ENCODE measurements at regions not wholly inside any gene's neighbourhood (a gene's known extent, or its start where the extent isn't known, plus 50 kb on each side); places are given as distances from the start of the nearest gene placed in this dataset.
A peak's percentile ranks its signal among the peaks of the same experiment; 100 is the strongest.

DNA sequence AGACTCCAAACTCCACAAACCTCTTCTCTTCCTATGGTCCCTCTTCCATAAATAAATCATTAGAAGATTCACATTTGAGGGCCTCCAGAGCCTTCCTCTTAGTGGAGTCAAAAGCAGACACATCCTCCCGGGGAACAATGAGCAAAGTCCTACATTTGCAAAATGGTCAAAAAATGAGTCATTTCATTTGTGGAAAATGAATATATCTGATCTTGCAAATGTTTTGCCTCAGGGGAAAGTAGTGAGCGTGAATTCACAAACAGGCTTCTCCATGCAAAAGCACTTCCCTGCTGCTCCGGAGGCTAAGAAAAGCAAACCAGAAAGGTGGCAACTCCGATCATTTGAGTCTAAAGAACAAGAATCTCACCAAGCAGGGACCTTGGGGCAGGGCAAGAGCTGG lies 86.7 kb upstream of the IQSEC1 start:
- no peak overlapping the region for H3K4me3 Mint-ChIP-seq
- H3K4me1 Mint-ChIP-seq = no peaks in the 10 kb centered on the region
- DNase-seq = no peak
- H3K27ac Mint-ChIP-seq = no peak overlapping the region
- H3K27me3 Mint-ChIP-seq = no peaks in the 10 kb centered on the region
- peaks cover 9% of the 10 kb centered on the region for H3K9me3 Mint-ChIP-seq
- H3K36me3 Mint-ChIP-seq = no peaks in the 10 kb centered on the region

DNA sequence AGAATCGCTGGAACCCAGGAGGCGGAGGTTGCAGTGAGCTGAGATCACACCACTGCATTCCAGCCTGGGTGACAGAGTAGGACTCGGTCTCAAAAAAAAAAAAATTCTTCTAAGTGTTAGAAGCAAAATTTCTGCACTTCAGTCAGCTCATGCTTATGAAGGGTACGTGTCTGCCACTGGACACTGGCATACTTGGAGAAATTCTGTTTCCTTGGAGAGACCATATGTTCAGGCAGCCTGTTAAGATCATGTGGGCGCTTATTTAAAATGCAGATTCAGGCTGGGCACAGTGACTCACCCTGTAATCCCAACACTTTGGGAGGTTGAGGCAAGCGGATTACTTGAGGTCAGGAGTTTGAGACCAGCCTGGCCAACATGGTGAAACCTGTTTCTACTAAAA lies 85.6 kb upstream of the IQSEC1 start:
- H3K4me3 Mint-ChIP-seq = no peak overlapping the region
- H3K27ac Mint-ChIP-seq = no peak overlapping the region
- H3K4me1 Mint-ChIP-seq = no peaks in the 10 kb centered on the region
- H3K27me3 Mint-ChIP-seq = no peaks in the 10 kb centered on the region
- H3K9me3 Mint-ChIP-seq = peaks cover 14% of the 10 kb centered on the region
- DNase-seq = no peak
- H3K36me3 Mint-ChIP-seq = no peaks in the 10 kb centered on the region

DNA sequence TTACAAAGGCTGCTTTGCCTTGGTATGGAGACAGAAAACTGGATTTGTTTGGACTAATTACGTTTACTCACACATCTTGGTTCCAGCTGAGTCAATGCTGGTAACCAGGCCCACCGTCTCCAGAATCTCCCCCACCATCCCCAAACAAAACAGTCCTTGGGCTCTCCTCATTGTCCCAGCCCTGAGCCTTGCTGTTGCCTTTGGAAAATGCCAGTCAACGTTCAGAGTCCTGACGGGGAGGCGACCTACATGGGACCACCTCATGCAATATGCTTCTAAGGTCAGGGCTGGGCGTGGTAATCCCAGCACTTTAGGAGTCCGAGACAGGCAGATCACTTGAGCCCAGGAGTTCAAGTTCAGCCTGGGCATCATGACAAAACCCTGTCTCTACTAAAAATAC lies 85.2 kb upstream of the IQSEC1 start:
- DNase-seq = no peak
- Mint-ChIP-seq H3K4me1 (no peaks in the 10 kb centered on the region), H3K4me3 (no peak overlapping the region), H3K9me3 (peaks cover 14% of the 10 kb centered on the region), H3K27me3 (no peaks in the 10 kb centered on the region), H3K36me3 (no peaks in the 10 kb centered on the region), H3K27ac (no peak overlapping the region)

DNA sequence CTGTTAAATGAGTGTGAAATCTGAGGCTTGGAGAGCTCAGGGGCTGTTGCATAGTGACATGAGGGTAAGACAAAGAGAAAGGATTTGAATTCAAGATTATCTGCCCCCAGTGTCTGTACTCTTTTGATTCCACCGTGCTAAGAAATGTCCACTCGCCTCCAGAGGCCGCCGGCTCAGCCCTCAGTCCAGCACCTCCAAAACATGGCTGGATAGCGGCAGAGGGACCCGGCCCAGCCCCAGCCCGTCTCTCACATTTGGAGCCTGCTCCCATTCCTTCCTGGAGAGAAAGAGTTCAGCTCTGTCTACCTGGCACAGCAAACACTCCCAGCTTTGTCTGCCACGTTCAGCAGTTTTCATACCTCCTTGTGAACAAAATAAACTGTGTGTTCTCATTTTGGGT lies 84.8 kb upstream of the IQSEC1 start:
- Mint-ChIP-seq H3K27me3 (no peaks in the 10 kb centered on the region), H3K4me3 (no peak overlapping the region), H3K36me3 (no peaks in the 10 kb centered on the region), H3K9me3 (peaks cover 14% of the 10 kb centered on the region), H3K4me1 (no peaks in the 10 kb centered on the region), H3K27ac (no peak overlapping the region)
- DNase-seq = no peak

DNA sequence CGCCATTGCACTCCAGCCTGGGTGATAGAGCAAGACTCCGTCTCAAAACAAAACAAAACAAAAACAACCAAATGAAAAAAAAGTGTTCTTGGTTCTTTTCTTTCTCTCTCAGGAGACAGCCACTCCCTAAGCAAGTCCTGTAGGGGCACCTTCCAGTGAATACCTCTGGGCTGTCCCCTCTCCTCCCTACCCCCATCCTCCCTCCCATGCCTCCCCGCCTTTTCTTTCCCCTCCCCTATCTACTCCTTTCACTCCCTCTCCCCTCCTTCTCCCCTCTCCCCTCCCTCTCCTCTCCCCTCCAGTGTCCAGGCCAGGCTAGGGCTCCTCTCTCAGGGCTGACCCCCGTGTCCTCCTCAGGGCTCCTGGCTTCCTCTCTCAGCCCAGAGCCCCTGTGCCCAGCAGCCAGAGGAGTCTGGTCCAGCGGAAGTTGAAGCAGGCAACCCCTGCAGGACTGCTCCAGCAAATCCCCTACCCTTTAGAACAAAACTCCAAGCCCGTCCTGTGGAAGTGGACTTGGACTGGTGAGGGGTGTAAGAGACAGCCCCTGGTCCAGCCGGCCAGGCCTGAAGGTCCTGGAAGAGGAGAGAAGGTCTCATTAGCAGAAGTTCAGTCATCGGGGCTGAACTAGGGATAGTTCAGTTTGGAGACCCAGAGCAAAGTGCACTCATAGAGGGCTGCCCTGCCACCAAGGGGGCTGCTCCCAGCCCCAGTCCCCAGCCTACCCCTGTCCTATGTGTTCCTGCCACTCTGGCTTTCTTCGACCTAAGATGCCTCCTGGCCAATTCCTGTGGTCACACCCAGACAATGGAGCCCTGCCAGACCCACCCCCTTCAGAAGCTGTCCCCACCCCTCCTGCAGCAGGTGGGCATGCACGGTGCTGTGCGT lies 79.8 kb upstream of the IQSEC1 start:
- H3K4me3 Mint-ChIP-seq = no peak overlapping the region
- no peak for DNase-seq
- H3K9me3 Mint-ChIP-seq = peaks cover 14% of the 10 kb centered on the region
- peaks cover 8% of the 10 kb centered on the region for H3K4me1 Mint-ChIP-seq
- no peaks in the 10 kb centered on the region for H3K27me3 Mint-ChIP-seq
- H3K27ac Mint-ChIP-seq = no peak overlapping the region
- H3K36me3 Mint-ChIP-seq = no peaks in the 10 kb centered on the region

DNA sequence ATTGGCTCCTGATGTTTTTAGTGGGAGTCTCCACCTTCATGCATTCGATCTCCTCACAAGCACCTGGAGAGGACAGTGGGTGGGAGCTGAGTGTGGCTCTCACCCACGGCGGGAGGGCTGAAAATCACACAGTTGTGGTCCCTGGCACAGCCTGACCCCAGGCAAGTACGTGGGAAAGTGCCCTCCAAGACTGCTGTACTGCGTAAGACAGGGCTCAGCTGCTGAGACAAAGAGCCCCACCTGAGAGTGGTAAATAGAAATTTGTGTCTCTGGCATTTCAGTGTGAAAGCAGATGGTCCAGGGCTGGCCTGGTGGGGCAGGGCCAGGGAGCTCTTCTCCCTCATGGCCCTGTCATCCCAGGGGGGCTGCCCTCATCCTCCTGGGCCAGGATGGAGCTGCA lies 77.4 kb upstream of the IQSEC1 start:
- Mint-ChIP-seq H3K27me3 (no peaks in the 10 kb centered on the region), H3K36me3 (no peaks in the 10 kb centered on the region), H3K27ac (no peak overlapping the region), H3K4me1 (peaks cover 8% of the 10 kb centered on the region), H3K4me3 (no peak overlapping the region), H3K9me3 (peaks cover 9% of the 10 kb centered on the region)
- no peak for DNase-seq

DNA sequence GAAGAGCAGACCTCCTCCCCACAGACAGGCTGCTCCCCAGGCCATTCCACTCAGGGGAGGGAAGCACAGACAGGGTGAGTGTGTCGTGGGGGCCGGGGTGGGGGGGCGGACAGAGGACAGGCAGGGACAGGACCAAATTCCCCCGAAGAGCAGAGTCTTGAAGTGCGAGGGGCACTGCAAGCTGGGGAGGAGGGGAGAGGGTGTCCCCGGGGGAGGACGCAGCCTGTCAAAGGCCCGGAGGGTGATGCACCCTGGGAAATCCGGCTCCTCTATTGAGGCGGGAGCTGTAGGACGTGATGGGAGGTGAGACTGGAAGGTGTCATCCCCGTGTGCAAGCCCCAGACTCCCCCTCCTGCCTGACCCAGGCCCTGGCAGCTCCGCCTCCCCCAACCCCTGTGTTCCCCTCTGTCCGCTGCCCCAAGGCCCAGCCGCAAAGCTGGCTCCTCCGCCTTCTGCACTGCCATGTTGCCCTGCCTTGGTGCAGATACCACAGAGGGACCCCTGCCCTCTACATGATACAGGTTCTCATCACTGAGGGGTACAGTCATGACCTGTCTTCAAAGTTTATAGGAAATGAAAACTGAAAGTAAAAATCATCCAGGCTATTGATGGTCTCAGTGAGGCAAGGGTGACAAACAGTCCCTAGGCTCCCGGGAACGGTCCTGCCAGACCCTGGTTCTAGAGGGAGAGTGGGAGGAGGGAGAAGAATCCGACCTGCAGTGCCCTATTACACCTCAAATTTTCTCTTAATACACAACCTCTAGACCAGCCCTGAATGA lies 76.3 kb upstream of the IQSEC1 start:
- Mint-ChIP-seq H3K4me3 (peak overlapping the region; percentile 25), H3K4me1 (peaks cover 8% of the 10 kb centered on the region), H3K9me3 (peaks cover 1% of the 10 kb centered on the region), H3K27ac (peak overlapping the region; percentile 90), H3K36me3 (no peaks in the 10 kb centered on the region), H3K27me3 (no peaks in the 10 kb centered on the region)
- no peak for DNase-seq

DNA sequence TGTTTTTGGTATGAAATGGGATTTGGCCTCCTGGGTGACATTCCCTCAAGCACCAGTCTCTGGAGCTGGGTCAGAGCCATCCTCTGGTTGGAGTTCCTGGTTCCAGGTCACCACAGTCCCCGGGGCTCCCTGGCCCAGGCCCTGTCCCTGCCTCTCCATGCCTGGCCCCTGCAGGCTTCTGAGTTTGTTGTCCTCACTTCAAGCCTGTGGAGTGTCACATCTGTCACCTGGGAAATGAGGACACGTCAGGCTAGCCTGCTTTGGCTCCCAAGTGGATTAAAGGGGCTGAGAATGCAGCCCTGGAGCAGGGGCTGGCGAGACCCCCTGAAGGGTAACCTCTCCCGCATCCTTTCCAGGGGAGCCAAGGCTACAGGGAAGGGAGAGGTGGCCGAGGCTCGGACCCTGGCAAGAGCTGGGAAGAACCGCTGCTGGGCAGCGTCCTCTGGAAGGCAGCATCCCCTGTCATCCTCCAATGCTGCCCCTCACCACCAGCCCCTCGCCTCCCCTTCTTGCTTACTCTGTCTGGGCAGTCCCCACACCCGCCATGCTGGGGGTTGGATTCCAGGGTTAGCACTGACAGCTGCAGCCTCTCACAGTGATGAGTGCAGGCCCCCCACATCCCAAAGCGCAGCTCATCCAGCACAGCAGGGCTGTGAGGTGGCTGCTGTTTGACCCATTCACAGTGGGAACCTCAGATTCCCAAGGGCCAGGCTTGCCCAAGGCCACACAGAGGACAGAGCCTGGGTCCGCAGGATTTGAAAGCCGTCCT lies 75.5 kb upstream of the IQSEC1 start:
- no peaks in the 10 kb centered on the region for H3K27me3 Mint-ChIP-seq
- DNase-seq = no peak
- no peaks in the 10 kb centered on the region for H3K9me3 Mint-ChIP-seq
- H3K27ac Mint-ChIP-seq = peak overlapping the region; percentile 71
- H3K4me1 Mint-ChIP-seq = peaks cover 8% of the 10 kb centered on the region
- no peaks in the 10 kb centered on the region for H3K36me3 Mint-ChIP-seq
- no peak overlapping the region for H3K4me3 Mint-ChIP-seq

DNA sequence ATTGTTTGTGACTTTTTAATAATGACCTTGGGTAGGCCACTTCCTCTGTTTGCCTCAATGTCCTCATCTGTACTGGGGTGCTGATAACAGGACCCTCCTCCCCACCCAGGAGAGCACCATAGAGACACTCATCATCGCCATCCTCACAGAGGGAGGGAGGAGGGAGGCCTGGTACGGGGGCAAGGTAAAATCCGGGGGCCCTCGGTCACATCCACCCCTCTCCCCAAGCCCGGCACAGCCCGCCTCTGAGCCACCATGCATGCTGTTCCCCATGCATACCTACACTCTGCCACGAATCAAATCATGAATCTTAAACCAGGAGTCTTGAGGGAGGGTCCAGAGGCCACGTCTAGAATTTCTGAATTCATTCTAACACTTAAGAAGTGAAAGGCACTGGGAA lies 74.9 kb upstream of the IQSEC1 start:
- Mint-ChIP-seq H3K4me1 (peaks cover 8% of the 10 kb centered on the region), H3K9me3 (no peaks in the 10 kb centered on the region), H3K27ac (peak overlapping the region; percentile 21), H3K27me3 (no peaks in the 10 kb centered on the region), H3K4me3 (no peak overlapping the region), H3K36me3 (no peaks in the 10 kb centered on the region)
- DNase-seq = no peak

DNA sequence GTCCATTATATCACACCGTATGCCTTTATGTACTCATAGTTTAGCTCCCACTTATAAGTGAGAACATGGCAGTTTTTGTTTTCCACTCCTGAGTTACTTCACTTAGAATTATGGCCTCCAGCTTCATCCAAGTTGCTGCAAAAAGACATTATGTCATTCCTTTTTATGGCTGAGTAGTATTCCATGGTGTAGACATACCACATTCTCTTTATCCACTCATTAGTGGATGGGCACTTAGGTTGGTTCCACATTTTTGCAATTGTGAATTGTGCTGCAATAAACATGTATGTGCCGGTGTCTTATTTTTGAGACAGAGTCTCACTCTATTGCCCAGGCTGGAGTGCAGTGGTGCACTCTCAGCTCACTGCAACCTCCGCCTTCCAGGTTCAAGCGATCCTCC lies 74.1 kb upstream of the IQSEC1 start:
- H3K27me3 Mint-ChIP-seq = no peaks in the 10 kb centered on the region
- H3K36me3 Mint-ChIP-seq = no peaks in the 10 kb centered on the region
- DNase-seq = no peak
- no peak overlapping the region for H3K4me3 Mint-ChIP-seq
- no peak overlapping the region for H3K27ac Mint-ChIP-seq
- peaks cover 8% of the 10 kb centered on the region for H3K4me1 Mint-ChIP-seq
- no peaks in the 10 kb centered on the region for H3K9me3 Mint-ChIP-seq

DNA sequence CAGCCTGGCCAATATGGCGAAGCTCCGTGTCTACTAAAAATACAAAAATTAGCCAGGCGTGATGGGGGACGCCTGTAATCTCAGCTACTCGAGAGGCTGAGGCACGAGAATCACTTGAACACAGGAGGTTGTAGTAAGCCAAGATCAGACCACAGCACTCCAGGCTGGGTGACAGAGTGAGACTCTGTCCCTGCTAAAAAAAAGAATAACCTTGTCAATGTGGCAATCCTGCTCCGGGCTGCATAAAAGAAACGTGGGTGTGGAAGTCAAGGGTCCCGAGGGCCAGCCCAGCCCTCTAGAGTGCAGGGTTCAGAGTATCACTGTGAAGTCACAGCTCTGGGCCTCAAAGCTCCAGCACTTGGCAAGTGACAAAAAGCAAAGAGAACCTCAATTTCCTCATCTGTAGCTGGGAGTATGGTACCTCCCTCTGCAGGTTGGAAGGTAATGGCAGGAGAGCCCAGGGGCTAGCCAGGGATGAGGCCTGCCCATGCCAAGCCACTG lies 73.5 kb upstream of the IQSEC1 start:
- no peaks in the 10 kb centered on the region for H3K27me3 Mint-ChIP-seq
- no peak overlapping the region for H3K4me3 Mint-ChIP-seq
- no peak overlapping the region for H3K27ac Mint-ChIP-seq
- no peaks in the 10 kb centered on the region for H3K36me3 Mint-ChIP-seq
- no peak for DNase-seq
- no peaks in the 10 kb centered on the region for H3K9me3 Mint-ChIP-seq
- peaks cover 8% of the 10 kb centered on the region for H3K4me1 Mint-ChIP-seq

DNA sequence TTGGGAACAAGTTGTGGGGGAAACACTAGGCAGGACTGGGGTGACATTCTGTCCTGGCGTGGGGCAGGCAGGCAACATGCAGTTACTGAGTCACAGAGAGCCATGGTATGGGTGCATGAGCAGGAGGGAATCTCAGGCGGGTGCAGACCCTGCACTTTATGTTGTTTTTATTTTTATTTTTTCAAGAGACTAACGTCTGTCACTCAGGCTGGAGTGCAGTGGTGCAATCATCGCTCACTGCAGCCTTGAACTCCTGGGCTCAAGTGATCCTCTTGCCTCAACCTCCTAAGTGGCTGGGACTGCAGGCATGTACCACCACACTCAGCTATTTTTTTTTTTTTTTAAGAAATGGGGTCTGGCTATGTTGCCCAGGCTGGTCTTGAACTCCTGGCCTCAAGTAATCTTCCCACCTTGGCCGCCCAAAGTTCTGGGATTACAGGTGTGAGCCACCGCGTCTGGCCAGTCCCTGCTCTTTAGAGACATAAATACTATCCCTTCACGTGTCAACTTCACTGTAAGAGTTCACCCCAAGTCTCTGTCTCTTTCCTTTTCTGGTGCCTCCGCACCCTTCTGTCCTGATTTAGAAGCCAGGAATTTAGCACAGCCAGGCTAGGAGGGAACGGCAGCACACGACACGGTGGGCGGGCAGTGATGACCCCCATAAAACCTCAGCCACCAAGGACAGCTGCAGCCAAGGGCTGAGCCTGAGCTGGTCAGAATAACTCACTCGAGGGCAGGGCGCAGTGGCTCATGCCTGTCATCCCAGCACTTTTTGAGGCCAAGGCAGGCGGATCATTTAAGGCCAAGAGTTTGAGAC lies 72.8 kb upstream of the IQSEC1 start:
- DNase-seq = no peak
- H3K4me1 Mint-ChIP-seq = peaks cover 8% of the 10 kb centered on the region
- H3K27ac Mint-ChIP-seq = no peak overlapping the region
- no peaks in the 10 kb centered on the region for H3K36me3 Mint-ChIP-seq
- no peaks in the 10 kb centered on the region for H3K27me3 Mint-ChIP-seq
- H3K9me3 Mint-ChIP-seq = no peaks in the 10 kb centered on the region
- no peak overlapping the region for H3K4me3 Mint-ChIP-seq

DNA sequence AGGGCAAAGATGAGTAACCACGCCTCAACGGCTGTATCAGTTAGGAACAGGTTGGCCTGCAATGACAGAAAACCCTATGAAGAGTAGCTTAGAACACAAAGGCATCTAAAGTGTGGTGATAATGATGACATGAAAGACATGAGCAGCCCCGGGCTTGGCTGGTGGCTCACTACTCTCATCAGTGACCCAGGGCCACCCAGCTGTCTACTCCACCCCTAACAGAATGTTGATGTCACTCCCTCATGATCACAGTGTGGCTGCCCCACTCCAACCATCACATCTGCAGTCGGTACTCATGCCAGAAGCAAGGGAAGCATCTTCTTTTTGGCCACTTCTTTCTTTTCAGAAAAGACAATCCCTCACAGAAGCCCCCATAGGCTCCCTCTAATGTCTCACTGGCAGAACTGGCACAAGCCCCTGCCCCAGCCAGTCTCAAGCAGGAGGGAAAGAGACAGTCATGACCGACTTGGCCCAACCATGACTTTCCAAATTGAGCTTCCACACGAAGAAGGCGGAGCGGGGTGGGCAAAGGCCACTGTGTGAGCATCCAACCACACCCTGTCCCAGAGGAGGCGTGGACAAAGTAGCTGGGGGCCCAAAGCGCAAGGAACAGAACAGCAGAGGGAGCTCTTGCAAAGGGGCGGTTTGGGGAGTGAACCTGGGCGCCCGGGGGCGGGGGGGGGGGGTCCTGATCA lies 72.0 kb upstream of the IQSEC1 start:
- Mint-ChIP-seq H3K27ac (no peak overlapping the region), H3K4me1 (peaks cover 8% of the 10 kb centered on the region), H3K36me3 (no peaks in the 10 kb centered on the region), H3K9me3 (no peaks in the 10 kb centered on the region), H3K4me3 (no peak overlapping the region), H3K27me3 (no peaks in the 10 kb centered on the region)
- DNase-seq = no peak
